ENCODE measurements at regions not wholly inside any gene's neighbourhood (a gene's known extent, or its start where the extent isn't known, plus 50 kb on each side); places are given as distances from the start of the nearest gene placed in this dataset.
A peak's percentile ranks its signal among the peaks of the same experiment; 100 is the strongest.

DNA sequence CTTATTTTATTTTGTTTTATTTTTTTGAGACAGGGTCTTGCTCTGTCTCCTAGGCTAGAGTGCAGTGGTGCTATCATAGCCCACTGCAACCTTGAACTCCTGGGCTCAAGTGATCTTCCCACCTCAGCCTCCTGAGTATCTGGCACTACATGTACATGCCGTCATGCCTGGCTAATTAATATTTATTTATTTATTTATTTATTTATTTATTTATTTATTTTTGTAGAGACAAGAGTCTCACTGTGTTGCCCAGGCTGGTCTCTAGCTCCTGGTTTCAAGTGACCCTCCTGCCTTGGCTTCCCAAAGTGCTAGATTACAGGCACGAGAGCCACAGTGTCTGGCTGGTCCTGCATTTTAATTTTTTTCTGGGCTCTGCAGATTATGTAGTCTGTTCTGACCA lies 84.9 kb upstream of the BCOR start:
- no peak for DNase-seq (ENCODE audit: low read depth in 2 of 2)

GRCh38 chrX:40182095-40182494 lies 84.3 kb upstream of the BCOR start:
- no peak for DNase-seq (ENCODE audit: low read depth in 2 of 2)

DNA sequence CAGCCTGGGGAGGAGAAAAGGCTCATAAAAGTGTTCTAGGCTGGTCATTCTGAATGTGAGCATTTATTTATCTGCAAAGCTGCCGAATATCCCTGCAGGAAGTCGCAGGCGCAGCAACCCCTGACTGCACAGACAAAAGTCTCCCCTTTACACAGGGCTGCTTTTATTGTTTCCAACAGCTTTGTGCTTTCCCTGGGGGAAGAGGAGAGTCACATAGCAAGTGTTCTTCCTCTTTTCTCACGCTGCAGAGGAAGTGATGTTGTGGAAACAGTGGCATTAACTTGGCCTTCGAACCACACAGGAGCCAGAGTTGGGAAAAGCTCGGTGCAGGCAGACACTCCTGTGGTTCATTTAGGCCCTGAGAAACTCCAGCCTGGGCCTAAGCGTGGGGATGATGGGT lies 81.5 kb upstream of the BCOR start:
- no peak for DNase-seq (ENCODE audit: low read depth in 2 of 2)

GRCh38 chrX:40177942-40178715 lies 80.4 kb upstream of the BCOR start:
- DNase-seq (ENCODE audit: low read depth in 2 of 2), result no peak

GRCh38 chrX:40177489-40177888 lies 79.7 kb upstream of the BCOR start:
- no peak for DNase-seq (ENCODE audit: low read depth in 2 of 2)

DNA sequence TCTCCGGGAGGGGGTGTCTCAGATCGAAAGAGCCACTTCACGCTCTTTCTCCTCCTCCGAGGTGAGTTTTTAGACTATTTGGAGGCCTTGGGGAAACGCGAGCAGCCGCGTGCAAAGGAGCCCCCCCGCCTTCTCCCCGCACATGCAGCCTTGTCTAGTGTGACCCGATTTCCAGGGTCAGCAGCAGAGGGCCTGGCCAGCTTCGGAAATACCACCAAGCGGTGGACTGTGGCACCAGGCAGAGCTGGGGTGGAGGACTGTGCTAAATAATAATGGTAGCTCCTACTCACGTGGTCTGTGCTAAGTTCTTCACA lies 79.3 kb upstream of the BCOR start:
- no peak for DNase-seq (ENCODE audit: low read depth in 2 of 2)

- DNase-seq (ENCODE audit: low read depth in 2 of 2), result peak; percentile 43 to 47
Measured at GRCh38 chrX:40176351-40177116, 78.8 kb upstream of the BCOR start.

GRCh38 chrX:40175511-40176350 lies 78.0 kb upstream of the BCOR start:
- peak; percentile 57 to 66 for DNase-seq (ENCODE audit: low read depth in 2 of 2)

DNA sequence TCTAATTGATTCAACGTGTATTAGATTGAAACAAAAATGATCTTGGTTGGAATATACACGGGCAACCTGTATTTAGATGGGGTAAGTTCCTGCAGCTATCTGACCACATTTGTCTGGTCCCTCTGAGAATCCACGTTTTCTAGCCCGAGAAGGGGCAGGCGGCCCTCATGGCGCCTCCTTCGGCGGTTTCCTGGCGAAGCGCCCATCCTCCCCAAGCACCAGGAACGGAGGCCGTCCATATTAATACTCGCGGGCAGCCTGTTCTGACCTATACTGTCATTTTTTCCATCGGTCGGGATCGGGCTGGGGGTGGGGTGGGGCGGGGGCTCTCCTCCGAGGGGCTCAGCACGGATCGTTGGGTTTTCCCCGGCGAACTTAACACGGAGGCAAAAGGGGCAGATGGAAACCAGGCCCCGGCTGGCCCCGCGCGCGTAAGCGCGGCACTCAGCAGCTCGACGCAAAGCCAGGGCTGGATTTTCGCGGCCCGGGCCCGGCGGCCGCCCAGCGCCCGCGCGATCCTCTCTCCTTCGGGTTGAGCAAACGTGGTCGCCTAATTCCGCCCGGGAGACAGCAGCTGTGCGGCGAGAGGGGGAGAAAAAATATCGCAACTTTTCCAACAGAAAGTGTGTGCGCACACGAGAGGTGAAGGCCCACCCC lies 77.2 kb upstream of the BCOR start:
- no peak for DNase-seq (ENCODE audit: low read depth in 2 of 2)

GRCh38 chrX:40174001-40174853 lies 76.5 kb upstream of the BCOR start:
- DNase-seq (ENCODE audit: low read depth in 2 of 2), result peak in 1 of 2 donors; percentile 43

DNA sequence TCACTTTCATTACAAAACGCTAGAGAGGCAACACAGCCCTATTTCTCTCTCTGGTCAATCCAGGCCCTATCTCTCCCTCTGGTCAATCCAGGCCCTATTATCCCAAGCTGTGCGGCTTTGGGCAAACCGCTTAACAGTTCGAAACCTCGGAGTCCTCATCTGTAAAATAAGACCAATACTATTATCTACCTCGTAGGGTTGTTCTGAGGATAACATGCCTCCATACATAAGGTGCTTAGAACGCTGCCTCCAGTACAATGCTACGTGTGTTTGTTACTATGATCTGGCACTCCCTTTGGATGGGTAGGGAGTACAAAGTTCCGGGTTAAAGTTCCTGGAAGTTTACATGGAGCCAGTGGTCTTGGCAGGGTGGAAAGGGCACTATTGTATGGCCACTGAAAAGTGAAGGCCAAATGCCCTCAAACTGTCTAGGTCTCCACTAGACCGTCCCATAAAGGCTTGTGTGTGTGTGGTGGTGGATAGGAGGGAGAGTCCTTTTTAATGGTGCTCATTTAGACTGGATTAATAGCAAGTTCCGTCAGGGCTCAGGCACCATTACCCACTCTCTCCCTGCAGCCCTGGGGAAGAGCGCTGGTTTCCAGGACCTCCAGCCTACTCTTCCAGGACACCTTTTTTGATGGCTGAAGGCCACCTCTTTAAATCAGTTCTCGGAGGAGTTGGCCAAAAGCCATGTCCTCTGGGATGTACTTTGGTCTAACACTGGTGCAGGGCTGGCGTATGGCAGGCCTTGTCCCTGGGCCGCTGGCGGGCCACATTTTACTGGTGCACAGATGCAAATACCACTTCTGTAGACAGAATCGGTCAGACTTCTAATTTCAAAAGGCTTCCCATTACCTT lies 75.6 kb upstream of the BCOR start:
- no peak for DNase-seq (ENCODE audit: low read depth in 2 of 2)

- DNase-seq (ENCODE audit: low read depth in 2 of 2), result no peak
Measured at GRCh38 chrX:40172401-40173142, 74.8 kb upstream of the BCOR start.

DNA sequence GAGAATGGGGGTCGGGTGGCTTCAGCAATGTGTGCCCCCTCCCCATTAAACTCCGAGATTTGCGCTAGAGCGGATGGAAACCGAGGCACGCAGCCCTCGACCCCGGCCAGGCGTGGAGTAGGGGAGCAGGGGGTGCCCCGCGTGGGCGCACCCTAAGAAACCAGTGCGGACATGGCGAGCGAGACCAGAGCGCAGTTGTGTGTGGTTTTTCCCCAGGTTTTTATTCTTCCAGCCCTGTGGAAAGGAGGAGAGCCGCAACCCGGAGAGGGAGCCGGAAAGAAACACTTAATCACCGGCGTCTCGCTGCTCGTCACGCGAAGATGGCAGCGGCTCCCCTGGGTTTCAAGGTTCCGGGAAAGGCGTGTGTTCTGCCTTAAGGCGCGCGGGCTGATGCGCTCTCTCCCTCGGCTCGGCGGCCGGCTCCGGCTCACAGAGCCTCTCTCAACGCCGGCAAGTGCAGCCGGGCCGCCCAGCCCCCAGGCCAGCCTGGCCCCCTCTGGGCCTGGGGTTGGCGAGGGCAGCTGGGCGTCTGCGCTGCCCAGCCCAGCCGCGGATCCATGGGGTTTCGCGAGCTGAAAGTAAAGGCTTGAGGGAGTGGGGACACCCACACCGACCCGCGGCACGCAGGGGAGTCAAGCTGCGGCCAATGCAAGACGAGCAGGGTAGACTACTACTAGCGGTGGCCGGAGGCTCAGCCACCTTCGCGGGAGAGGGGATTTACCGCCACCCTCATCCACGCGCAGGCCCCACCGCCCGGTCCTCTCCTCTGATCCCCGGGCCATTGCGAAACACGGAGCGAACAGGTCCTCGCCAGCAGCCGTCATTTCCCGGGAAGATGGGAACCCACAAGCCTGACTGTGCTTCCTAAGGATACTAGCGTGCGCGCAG lies 74.0 kb upstream of the BCOR start:
- no peak for DNase-seq (ENCODE audit: low read depth in 2 of 2)

GRCh38 chrX:40170830-40171512 lies 73.2 kb upstream of the BCOR start:
- no peak for DNase-seq (ENCODE audit: low read depth in 2 of 2)

DNA sequence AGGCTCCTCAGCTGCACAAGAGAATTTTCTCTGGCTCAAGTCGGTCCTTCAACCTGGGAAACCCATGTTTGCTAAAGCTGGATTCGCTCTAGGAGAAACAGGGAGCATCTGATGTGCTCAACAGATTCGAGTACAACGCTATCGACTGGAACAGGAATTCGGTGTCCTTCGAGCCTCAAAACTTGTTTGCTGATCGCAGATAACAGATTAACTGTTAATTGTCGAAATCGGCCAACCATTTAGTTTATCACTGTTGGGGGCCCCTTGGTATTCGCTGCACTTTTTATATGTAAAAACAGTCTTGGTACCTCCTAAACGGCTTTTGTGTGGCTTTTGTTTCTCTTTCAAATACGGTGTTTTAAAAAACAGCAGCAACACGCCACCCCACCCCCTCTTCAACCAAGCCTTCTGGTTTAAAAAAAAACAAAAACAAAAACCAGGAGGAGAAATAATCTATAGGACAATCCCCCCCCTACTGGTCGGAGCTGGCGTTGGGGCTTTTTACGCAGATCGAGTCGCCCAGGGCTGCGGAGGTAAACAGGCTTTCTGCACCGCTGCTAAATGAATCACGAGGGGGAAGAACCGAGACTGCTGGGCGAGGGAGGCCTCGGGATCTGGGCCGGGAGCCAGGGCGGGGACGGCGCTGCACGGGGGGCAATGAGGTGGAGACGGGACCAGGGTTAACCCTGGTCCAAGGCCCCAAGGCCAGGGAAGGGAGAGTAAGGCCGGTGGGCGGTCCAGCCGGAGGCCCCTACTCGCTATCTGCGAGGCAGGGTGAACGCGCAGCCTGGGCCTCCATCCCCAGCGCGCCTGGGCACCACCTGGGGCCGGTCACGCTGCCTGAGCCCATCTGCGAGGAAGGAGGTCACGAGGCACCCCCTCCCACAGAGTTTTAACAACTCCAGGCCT lies 71.7 kb upstream of the BCOR start:
- peak; percentile 40 to 62 for DNase-seq (ENCODE audit: low read depth in 2 of 2)

DNA sequence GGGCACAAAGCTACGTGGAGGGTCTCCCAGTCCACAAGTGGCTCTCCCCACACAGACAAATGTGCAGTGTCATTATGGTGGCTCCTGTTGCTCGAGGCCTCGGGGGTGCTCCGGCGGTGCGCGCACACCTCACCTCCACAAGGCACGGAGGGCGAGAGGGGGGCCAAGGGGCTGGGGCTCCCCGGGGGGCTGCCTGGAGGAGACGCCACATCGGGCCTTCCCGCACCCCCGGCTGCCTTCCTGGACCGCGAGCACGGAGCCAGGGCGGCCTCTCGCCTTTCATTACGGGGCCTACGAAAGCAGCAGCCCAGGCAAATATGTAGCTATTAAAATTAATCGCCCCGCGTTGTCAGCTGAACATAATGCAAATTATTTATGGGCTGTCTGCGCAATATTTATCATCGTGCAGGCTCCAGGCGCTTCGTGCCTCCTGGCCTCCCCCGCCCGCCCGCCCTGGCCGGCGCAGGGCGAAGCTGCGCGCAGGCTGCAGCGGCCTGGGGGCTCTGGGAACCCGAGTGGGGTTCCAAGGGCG lies 70.8 kb upstream of the BCOR start:
- DNase-seq (ENCODE audit: low read depth in 2 of 2), result no peak
